Pancreas (tissue), 10 donors: ENCODE measurements at regions not wholly inside any gene's neighbourhood (a gene's known extent, or its start where the extent isn't known, plus 50 kb on each side); places are given as distances from the start of the nearest gene placed in this dataset.

Source experiments
- ATAC-seq, 4 donors: fragments of 200-7000 bp; cut with Tn5 transposase; one replicate each; pipeline versions ENCODE4 v1.8.0 to v1.9.1; 2020; ENCODE audit warnings: mild to moderate bottlenecking in 4 of 4, moderate library complexity in 4 of 4
- DNase-seq, 6 donors: peaks; one replicate each; pipeline ENCODE4 v3.0.0-alpha.2; 2020
- FAIRE-seq: peaks from 2 replicates; lab custom pipeline; 2012; peaks lifted over from hg19 to GRCh38; lab: Jason Lieb, UNC
- H3K27ac ChIP-seq, 4 donors: fragments of 200-600 bp; sonication (generic); 1 replicate in 3 of 4; 2 replicates in 1 of 4; pipeline versions ENCODE4 v1.5.0 to v1.8.0; 2020
- H3K27me3 ChIP-seq, 4 donors: fragments of 200-600 bp; one replicate each; pipeline ENCODE4 v1.8.0; 2021
- H3K36me3 ChIP-seq, 3 donors: fragments of 200-600 bp; sonication (generic) in 1 of 3; one replicate each; pipeline versions ENCODE4 v1.5.0 to v1.8.0; 2020 to 2021
- H3K4me1 ChIP-seq, 3 donors: fragments of 200-600 bp; one replicate each; pipeline ENCODE4 v1.8.0; 2021
- H3K4me3 ChIP-seq, 4 donors: fragments of 200-600 bp; sonication (generic) in 2 of 4; one replicate each; pipeline versions ENCODE4 v1.5.0 to v1.8.0; 2020 to 2021
- H3K9me3 ChIP-seq, 4 donors: fragments of 200-600 bp; one replicate each; pipeline ENCODE4 v1.8.0; 2021
- WGBS, 2 donors: extraction: QIAGEN DNeasy Blood & Tissue Kit; methylation state at CpG; one replicate each; pipeline ENCODE4 v1.1.7; 2013; 5-methylcytosine and 5-hydroxymethylcytosine counted together
- intact Hi-C, 3 donors: fragments of 100-400 bp; cut with DNase I; formaldehyde crosslinking; loops; one replicate each; pipeline versions ENCODE4 v1.11.1 to v1.14.2; 2022
- TF ChIP-seq, protein P1 (sequence below), 4 donors: fragments of 200-600 bp; sonication (generic) in 3 of 4; IDR thresholded peaks; one replicate each; pipeline versions ENCODE4 v1.5.0 to v1.8.0; 2021; ENCODE audit warnings: antibody characterized with exemption in 4 of 4
- donor health status: healthy with polysubstance abuse.
- donor health status: DM: no; HTN: no; CAD: no; lungs with moderate emphysema.
- donor health status: DM: no; HTN: no; CAD: no.
- donor health status: control.
- donor health status: control.
- donor health status: Bipolar disorder and iron deficiency.
- donor health status: DM: yes; HTN: yes; CAD: no.
- donor health status: DM: no; HTN: no; CAD: no.
- donor health status: DM: no; HTN: no; CAD: no.
- donor health status: DM: yes; HTN: yes; CAD: no.

- no peak for DNase-seq
These were observed 238.5 kb downstream of the LTN1 start for GRCh38 chr21:28754127-28754611.

GRCh38 chr21:28752131-28752530, 240.5 kb downstream of the LTN1 start:
- WGBS, 2 donors: 68 to 83% methylated on average over 2 of the region's 2 CpGs
- TF ChIP-seq, protein P1, sequence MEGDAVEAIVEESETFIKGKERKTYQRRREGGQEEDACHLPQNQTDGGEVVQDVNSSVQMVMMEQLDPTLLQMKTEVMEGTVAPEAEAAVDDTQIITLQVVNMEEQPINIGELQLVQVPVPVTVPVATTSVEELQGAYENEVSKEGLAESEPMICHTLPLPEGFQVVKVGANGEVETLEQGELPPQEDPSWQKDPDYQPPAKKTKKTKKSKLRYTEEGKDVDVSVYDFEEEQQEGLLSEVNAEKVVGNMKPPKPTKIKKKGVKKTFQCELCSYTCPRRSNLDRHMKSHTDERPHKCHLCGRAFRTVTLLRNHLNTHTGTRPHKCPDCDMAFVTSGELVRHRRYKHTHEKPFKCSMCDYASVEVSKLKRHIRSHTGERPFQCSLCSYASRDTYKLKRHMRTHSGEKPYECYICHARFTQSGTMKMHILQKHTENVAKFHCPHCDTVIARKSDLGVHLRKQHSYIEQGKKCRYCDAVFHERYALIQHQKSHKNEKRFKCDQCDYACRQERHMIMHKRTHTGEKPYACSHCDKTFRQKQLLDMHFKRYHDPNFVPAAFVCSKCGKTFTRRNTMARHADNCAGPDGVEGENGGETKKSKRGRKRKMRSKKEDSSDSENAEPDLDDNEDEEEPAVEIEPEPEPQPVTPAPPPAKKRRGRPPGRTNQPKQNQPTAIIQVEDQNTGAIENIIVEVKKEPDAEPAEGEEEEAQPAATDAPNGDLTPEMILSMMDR (IDR thresholded peaks at IDR 0.05): no peak
- ATAC-seq (no peak), DNase-seq (no peak), FAIRE-seq (no peak)
- Histone ChIP-seq H3K27ac (no peak overlapping the region), H3K4me3 (no peak overlapping the region), H3K27me3 (no peaks in the 10 kb centered on the region), H3K9me3 (no peaks in the 10 kb centered on the region), H3K36me3 (no peaks in the 10 kb centered on the region), H3K4me1 (no peaks in the 10 kb centered on the region)
- intact Hi-C loops: no loop called here

More at GRCh38 chr21:28754127-28754611, 238.5 kb downstream of the LTN1 start:
- Histone ChIP-seq H3K27me3 (no peaks in the 10 kb centered on the region), H3K4me3 (no peak overlapping the region), H3K9me3 (no peaks in the 10 kb centered on the region), H3K4me1 (no peaks in the 10 kb centered on the region), H3K36me3 (no peaks in the 10 kb centered on the region), H3K27ac (peak overlapping the region in 1 of 4 donors; percentile 41)
- WGBS, 2 donors: 60 to 64% methylated on average over 9 of the region's 9 CpGs
- FAIRE-seq (peak; percentile 23), ATAC-seq (peak in 2 of 4 donors; percentile 51 to 71)
- intact Hi-C loops: no loop called here
- TF ChIP-seq, protein P1 (IDR thresholded peaks at IDR 0.05): no peak

GRCh38 chr21:28751176-28751575, 241.5 kb downstream of the LTN1 start:
- no peak for ATAC-seq

GRCh38 chr21:28750565-28750964, 242.1 kb downstream of the LTN1 start:
- Histone ChIP-seq H3K36me3 (no peaks in the 10 kb centered on the region), H3K9me3 (no peaks in the 10 kb centered on the region), H3K4me3 (no peak overlapping the region), H3K4me1 (no peaks in the 10 kb centered on the region), H3K27me3 (no peaks in the 10 kb centered on the region), H3K27ac (no peak overlapping the region)
- DNase-seq (no peak), ATAC-seq (no peak), FAIRE-seq (no peak)
- intact Hi-C loops: no loop called here
- TF ChIP-seq, protein P1 (IDR thresholded peaks at IDR 0.05): no peak
- 94% methylated on average over 5 of the region's 5 CpGs for WGBS, 2 donors

More at GRCh38 chr21:28751176-28751575, 241.5 kb downstream of the LTN1 start:
- H3K4me3 ChIP-seq: no peak overlapping the region
- H3K27me3 ChIP-seq: no peaks in the 10 kb centered on the region
- 73 to 76% methylated on average over 1 to 3 of the region's 3 CpGs for WGBS, 2 donors
- no peak for DNase-seq
- TF ChIP-seq, protein P1 (IDR thresholded peaks at IDR 0.05): no peak
- FAIRE-seq: no peak
- no peak overlapping the region for H3K27ac ChIP-seq
- no peaks in the 10 kb centered on the region for H3K4me1 ChIP-seq
- intact Hi-C loops: no loop called here
- H3K9me3 ChIP-seq: no peaks in the 10 kb centered on the region
- no peaks in the 10 kb centered on the region for H3K36me3 ChIP-seq

DNA sequence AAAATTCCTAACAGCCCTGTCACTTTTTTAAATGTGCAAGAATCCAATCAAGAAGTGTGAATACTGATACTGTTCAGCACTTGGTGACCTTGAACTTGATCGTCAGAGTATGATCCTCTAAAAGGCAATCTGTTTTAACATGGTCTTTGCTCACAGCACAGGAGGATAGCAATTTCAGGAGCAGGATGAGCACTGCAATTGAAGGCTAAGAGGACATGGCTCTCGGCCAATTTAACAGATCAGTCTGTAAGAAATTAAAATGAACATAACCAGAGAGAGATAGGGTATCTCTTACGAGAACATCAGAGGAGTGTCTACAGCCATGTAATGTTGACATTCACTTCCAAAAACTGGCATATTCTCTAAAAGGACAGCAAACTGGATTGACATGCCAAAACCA, 243.1 kb downstream of the LTN1 start:
- intact Hi-C loops: loop anchor here in 2 of 3 donors (10.0 kb wide), 2 partner anchors 405 to 1895 kb away; no protein-coding TSS in a partner anchor
- TF ChIP-seq, protein P1 (IDR thresholded peaks at IDR 0.05): no peak
- WGBS, 2 donors: 51 to 59% methylated on average over 3 of the region's 3 CpGs
- Histone ChIP-seq H3K9me3 (no peaks in the 10 kb centered on the region), H3K36me3 (no peaks in the 10 kb centered on the region), H3K27ac (no peak overlapping the region), H3K4me1 (peaks cover 0 to 3% (median 0%) of the 10 kb centered on the region in 3 donors), H3K27me3 (no peaks in the 10 kb centered on the region), H3K4me3 (no peak overlapping the region)
- DNase-seq (no peak), ATAC-seq (no peak), FAIRE-seq (no peak)
